Mesothelial cell of epicardium (in vitro differentiated cells): ENCODE measurements at regions not wholly inside any gene's neighbourhood (a gene's known extent, or its start where the extent isn't known, plus 50 kb on each side); places are given as distances from the start of the nearest gene placed in this dataset.

Experiments
- DNase-seq, 2 experiments: peaks; one replicate each; pipeline ENCODE4 v3.0.0; 2021; ENCODE audit warnings: low spot score in 2 of 2; ENCODE audit not compliant: unreplicated experiment in 2 of 2
- H3K27ac Mint-ChIP-seq: 2 replicates; pipeline ENCODE4 v1.8.0; 2021; ENCODE audit warnings: mixed read lengths
- H3K27me3 Mint-ChIP-seq: 2 replicates; pipeline ENCODE4 v1.8.0; 2021; ENCODE audit warnings: low read depth, mixed read lengths
- H3K36me3 Mint-ChIP-seq: 2 replicates; pipeline ENCODE4 v1.8.0; 2021; ENCODE audit warnings: mixed read lengths
- H3K4me1 Mint-ChIP-seq: 2 replicates; pipeline ENCODE4 v1.8.0; 2021; ENCODE audit warnings: mixed read lengths
- H3K4me3 Mint-ChIP-seq: 2 replicates; pipeline ENCODE4 v1.8.0; 2021; ENCODE audit warnings: mild to moderate bottlenecking, moderate library complexity, mixed read lengths
- H3K9me3 Mint-ChIP-seq: 2 replicates; pipeline ENCODE4 v1.8.0; 2021; ENCODE audit warnings: mixed read lengths
- TF ChIP-seq, protein P1 (sequence below): fragments of 200-600 bp; sonication (generic); IDR thresholded peaks from one replicate; pipeline ENCODE4 v1.5.0; 2021; ENCODE audit warnings: antibody characterized with exemption; ENCODE audit not compliant: unreplicated experiment

DNA sequence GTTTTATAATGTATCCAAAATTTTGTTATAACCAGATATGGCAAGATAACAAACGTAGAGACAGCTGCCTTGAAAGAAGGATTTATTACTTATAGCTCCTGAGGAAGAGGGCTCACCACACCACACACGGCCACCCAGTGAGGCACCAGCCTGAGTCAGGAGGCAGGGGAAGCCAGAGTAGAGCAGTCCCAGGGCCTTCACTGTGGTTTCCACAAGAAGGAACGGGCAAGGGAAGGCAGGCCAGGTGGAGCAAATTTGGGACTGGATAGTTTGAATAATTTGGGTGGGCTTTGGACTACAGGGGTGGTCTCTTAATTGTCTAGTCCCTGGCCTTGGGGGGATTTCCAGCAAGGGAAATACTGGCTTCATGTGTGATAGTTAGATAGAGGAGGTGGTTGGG lies 72.5 kb downstream of the RRAGC start:
- Mint-ChIP-seq H3K4me1 (peaks cover 11% of the 10 kb centered on the region), H3K36me3 (no peaks in the 10 kb centered on the region), H3K9me3 (no peaks in the 10 kb centered on the region), H3K4me3 (no peak overlapping the region), H3K27ac (no peak overlapping the region), H3K27me3 (peaks cover 95% of the 10 kb centered on the region)
- DNase-seq: no peak
- TF ChIP-seq, protein P1, sequence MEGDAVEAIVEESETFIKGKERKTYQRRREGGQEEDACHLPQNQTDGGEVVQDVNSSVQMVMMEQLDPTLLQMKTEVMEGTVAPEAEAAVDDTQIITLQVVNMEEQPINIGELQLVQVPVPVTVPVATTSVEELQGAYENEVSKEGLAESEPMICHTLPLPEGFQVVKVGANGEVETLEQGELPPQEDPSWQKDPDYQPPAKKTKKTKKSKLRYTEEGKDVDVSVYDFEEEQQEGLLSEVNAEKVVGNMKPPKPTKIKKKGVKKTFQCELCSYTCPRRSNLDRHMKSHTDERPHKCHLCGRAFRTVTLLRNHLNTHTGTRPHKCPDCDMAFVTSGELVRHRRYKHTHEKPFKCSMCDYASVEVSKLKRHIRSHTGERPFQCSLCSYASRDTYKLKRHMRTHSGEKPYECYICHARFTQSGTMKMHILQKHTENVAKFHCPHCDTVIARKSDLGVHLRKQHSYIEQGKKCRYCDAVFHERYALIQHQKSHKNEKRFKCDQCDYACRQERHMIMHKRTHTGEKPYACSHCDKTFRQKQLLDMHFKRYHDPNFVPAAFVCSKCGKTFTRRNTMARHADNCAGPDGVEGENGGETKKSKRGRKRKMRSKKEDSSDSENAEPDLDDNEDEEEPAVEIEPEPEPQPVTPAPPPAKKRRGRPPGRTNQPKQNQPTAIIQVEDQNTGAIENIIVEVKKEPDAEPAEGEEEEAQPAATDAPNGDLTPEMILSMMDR: no peak

DNA sequence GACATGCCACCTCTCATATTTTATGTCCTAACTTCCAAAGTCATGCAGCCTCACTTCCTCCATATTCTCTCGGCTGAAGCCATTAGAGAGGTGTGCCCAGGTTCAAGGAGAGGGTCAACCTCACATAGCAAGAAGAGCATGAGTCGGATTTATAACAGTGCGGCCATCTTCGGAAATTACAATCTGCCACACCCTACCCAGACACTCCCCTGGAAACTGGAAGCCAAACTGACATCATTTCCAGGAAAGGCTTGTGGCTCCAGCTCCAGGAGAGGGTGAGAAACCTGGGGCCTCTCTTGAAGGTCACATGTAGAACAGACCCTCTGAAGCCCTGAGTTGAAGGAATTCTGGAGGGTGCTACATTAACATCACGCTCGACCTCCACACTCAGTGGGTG lies 73.5 kb downstream of the RRAGC start:
- TF ChIP-seq, protein P1: no peak
- Mint-ChIP-seq H3K9me3 (no peaks in the 10 kb centered on the region), H3K36me3 (no peaks in the 10 kb centered on the region), H3K27me3 (peaks cover 95% of the 10 kb centered on the region), H3K4me1 (peaks cover 11% of the 10 kb centered on the region), H3K27ac (no peak overlapping the region), H3K4me3 (no peak overlapping the region)
- no peak for DNase-seq

DNA sequence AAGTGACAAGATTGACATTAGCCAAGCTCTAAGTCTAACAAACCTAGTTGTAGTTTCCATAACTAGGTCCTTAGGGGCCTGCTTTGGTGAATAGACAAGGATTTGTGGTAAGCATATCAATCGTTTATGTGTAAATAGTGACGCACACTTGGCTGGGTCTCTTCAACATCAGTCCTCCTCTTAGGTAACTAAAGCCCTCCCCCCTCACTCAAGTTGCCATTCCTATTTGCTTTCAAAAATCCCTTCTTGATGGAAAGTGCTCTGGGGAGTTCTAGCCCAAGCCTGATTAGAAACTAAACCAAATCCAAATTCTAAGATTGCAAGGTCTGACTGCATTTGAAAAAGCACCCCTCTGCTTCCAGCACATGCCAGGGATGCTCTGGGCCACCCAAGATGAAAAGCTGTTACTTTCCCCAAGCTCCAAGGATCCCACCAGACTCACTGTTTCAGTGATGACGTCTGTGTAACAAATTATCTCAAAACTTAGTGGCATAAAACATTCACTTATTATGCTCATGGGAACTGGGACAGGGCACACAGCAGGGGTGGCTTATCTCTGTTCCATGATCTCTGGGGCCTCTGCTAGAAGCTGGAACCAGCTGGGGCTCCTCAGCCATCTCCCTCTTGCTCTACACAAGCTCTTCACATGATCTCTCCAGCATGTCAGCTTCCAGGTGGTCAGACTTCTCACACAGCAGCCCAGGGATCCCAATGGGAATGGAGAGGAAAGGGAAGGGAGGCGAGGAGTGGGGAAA lies 74.1 kb downstream of the RRAGC start:
- TF ChIP-seq, protein P1: no peak
- DNase-seq: no peak
- no peaks in the 10 kb centered on the region for H3K9me3 Mint-ChIP-seq
- H3K4me1 Mint-ChIP-seq: peaks cover 11% of the 10 kb centered on the region
- no peak overlapping the region for H3K4me3 Mint-ChIP-seq
- peaks cover 95% of the 10 kb centered on the region for H3K27me3 Mint-ChIP-seq
- no peaks in the 10 kb centered on the region for H3K36me3 Mint-ChIP-seq
- H3K27ac Mint-ChIP-seq: no peak overlapping the region

DNA sequence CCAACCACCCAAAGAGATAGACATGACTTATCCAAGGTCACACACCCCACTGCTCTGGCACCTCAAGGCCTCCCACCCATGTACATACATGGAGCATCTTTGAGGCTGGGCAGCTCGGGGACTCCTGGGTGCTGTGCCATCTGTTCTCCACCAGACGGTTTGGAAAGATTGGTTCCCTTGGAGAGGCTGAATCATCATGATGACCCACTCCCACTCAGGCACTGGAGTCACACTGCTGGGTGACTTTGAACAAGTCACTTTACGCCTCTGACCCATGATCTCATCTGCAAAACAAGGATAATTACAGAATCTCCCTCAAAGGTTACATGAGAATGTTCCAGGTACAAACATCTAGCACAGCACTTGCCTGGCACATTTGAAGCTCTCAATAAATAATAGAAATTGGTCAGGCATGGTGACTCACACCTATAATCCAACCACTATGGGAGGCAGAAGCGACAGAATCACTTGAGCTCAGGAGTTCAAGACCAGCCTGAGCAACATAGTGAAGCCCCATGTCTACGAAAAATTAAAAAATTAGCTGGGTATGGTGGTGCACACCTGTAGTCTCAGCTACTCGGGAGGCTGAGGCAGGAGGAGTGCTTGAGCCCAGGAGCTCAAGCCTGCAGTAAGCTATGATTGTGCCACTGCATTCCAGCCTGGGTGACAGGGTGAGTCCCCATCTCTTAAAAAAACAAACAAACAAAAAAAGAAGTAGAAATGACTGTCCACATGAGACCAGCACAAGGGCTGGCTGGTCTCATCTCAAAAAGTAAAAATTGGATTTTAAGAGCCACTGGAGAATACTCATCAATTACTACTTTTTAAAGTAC lies 74.9 kb downstream of the RRAGC start:
- H3K36me3 Mint-ChIP-seq: no peaks in the 10 kb centered on the region

DNA sequence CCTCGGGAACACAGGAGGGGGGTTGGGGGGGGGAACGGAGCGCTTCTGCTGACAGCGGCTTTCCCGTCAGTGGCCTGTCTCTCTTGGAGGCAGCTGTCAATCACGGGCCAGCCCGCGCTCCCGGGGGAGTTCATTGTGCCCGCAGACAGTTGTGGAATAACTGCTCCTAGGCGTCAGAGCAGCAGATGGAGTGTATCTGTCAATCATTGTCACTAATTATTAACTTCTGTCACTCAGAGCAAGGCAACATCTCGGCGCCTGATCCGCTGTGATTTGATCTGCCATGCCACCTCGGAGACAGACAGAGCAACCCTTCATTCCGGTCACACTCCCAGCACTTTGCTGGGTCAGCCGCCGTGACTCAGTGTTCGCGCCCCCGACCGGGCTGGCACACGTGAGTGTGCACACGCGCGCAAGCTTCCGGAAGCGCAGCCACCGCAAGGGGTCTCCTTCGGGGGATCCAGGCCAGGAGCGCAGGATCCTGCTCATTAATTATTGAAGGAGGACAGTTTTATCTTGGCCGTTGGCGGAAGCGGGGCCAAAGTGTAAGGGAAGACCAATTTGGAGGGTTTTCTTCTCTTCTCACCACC lies 75.8 kb downstream of the RRAGC start:
- H3K27ac Mint-ChIP-seq: no peak overlapping the region
- peaks cover 96% of the 10 kb centered on the region for H3K27me3 Mint-ChIP-seq
- no peak for DNase-seq
- no peaks in the 10 kb centered on the region for H3K36me3 Mint-ChIP-seq
- no peaks in the 10 kb centered on the region for H3K9me3 Mint-ChIP-seq
- H3K4me1 Mint-ChIP-seq: peaks cover under 1% of the 10 kb centered on the region
- H3K4me3 Mint-ChIP-seq: no peak overlapping the region
- TF ChIP-seq, protein P1: no peak

More for the DNA sequence above, 74.9 kb downstream of the RRAGC start:
- peaks cover 95% of the 10 kb centered on the region for H3K27me3 Mint-ChIP-seq
- no peak overlapping the region for H3K4me3 Mint-ChIP-seq
- H3K9me3 Mint-ChIP-seq: no peaks in the 10 kb centered on the region
- H3K27ac Mint-ChIP-seq: no peak overlapping the region
- TF ChIP-seq, protein P1: no peak
- peaks cover 8% of the 10 kb centered on the region for H3K4me1 Mint-ChIP-seq
- DNase-seq: no peak
